ENCODE measurements at regions not wholly inside any gene's neighbourhood (a gene's known extent, or its start where the extent isn't known, plus 50 kb on each side); places are given as distances from the start of the nearest gene placed in this dataset.

DNA sequence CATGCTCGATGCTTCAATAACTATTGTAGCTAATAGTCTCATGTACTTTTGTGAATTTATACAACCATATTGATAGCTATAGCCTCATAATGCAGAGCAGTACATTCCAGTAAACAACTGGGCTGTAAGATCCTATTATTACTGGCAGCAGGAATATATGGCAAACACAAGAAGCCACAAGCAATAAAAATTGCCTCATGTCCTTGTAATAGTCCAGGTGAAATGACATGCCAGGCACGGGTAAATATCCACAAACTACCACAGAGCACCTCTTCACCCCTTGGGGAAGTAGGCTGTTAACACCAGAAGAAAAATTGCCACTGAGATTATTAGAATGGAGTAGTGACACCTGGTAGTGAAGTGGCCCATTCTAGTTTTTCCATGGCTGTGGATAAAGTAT lies 158.3 kb downstream of the MTX2 start:
- no peak for TF ChIP-seq POLR2A (IDR thresholded peaks at IDR 0.05; ENCODE audit: low read depth, low read length)
- no peak for TF ChIP-seq TAF1 (IDR thresholded peaks at IDR 0.05; ENCODE audit: low read depth, low read length)
- no peak for TF ChIP-seq POLR2AphosphoS5 (IDR thresholded peaks at IDR 0.05; ENCODE audit: low read depth, low read length)
- no peak for TF ChIP-seq PAX5 (IDR thresholded peaks at IDR 0.05; ENCODE audit: insufficient read depth, low read length, severe bottlenecking)
- no peak for TF ChIP-seq SPI1 (IDR thresholded peaks at IDR 0.05; ENCODE audit: low read depth, low read length)
- no peak for TF ChIP-seq POU2F2 (IDR thresholded peaks at IDR 0.05; ENCODE audit: low read depth, low read length)

Data from GM12891 (cell line).